ENCODE measurements at regions not wholly inside any gene's neighbourhood (a gene's known extent, or its start where the extent isn't known, plus 50 kb on each side); places are given as distances from the start of the nearest gene placed in this dataset.

- TF ChIP-seq CTCF (tag by site-specific recombination; IDR thresholded peaks at IDR 0.05): no peak
- no peak for TF ChIP-seq ZBTB1 (tag by site-specific recombination; IDR thresholded peaks at IDR 0.05)
- TF ChIP-seq ZNF324 (tag by site-specific recombination; IDR thresholded peaks at IDR 0.05): no peak
- no peak for TF ChIP-seq ZNF140 (tag by site-specific recombination; IDR thresholded peaks at IDR 0.05)
- TF ChIP-seq, protein P1, sequence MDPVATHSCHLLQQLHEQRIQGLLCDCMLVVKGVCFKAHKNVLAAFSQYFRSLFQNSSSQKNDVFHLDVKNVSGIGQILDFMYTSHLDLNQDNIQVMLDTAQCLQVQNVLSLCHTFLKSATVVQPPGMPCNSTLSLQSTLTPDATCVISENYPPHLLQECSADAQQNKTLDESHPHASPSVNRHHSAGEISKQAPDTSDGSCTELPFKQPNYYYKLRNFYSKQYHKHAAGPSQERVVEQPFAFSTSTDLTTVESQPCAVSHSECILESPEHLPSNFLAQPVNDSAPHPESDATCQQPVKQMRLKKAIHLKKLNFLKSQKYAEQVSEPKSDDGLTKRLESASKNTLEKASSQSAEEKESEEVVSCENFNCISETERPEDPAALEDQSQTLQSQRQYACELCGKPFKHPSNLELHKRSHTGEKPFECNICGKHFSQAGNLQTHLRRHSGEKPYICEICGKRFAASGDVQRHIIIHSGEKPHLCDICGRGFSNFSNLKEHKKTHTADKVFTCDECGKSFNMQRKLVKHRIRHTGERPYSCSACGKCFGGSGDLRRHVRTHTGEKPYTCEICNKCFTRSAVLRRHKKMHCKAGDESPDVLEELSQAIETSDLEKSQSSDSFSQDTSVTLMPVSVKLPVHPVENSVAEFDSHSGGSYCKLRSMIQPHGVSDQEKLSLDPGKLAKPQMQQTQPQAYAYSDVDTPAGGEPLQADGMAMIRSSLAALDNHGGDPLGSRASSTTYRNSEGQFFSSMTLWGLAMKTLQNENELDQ (tag by site-specific recombination; IDR thresholded peaks at IDR 0.05; ENCODE audit: low read depth): no peak
- no peak for TF ChIP-seq ZNF423 (tag by site-specific recombination; IDR thresholded peaks at IDR 0.05)
- no peak for TF ChIP-seq ZNF354C (tag by site-specific recombination; IDR thresholded peaks at IDR 0.05; ENCODE audit: borderline replicate concordance, low read depth)
- TF ChIP-seq, protein P2, sequence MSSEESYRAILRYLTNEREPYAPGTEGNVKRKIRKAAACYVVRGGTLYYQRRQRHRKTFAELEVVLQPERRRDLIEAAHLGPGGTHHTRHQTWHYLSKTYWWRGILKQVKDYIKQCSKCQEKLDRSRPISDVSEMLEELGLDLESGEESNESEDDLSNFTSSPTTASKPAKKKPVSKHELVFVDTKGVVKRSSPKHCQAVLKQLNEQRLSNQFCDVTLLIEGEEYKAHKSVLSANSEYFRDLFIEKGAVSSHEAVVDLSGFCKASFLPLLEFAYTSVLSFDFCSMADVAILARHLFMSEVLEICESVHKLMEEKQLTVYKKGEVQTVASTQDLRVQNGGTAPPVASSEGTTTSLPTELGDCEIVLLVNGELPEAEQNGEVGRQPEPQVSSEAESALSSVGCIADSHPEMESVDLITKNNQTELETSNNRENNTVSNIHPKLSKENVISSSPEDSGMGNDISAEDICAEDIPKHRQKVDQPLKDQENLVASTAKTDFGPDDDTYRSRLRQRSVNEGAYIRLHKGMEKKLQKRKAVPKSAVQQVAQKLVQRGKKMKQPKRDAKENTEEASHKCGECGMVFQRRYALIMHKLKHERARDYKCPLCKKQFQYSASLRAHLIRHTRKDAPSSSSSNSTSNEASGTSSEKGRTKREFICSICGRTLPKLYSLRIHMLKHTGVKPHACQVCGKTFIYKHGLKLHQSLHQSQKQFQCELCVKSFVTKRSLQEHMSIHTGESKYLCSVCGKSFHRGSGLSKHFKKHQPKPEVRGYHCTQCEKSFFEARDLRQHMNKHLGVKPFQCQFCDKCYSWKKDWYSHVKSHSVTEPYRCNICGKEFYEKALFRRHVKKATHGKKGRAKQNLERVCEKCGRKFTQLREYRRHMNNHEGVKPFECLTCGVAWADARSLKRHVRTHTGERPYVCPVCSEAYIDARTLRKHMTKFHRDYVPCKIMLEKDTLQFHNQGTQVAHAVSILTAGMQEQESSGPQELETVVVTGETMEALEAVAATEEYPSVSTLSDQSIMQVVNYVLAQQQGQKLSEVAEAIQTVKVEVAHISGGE (tag by site-specific recombination; conservative IDR thresholded peaks at IDR 0.05; ENCODE audit: low read depth): no peak
- no peak for TF ChIP-seq ZNF391 (tag by site-specific recombination; IDR thresholded peaks at IDR 0.05; ENCODE audit: borderline replicate concordance, low read depth)
Measured at GRCh38 chr3:139292192-139292591, 51.6 kb upstream of the MRPS22 start.
